Thoracic aorta (tissue), 2 donors: ENCODE measurements at regions not wholly inside any gene's neighbourhood (a gene's known extent, or its start where the extent isn't known, plus 50 kb on each side); places are given as distances from the start of the nearest gene placed in this dataset.

ENCODE experiments used
- ATAC-seq: fragments of 150-250 bp; one replicate; pipeline ENCODE4 v1.8.0; 2017; ENCODE audit warnings: low read depth; ENCODE audit not compliant: insufficient number of reproducible peaks, low FRiP score
- DNase-seq: peaks from one replicate; pipeline ENCODE4 v3.0.0-alpha.2; 2020; ENCODE audit warnings: low spot score
- H3K27ac ChIP-seq, 2 donors: fragments of 200-600 bp; sonication (generic); 1 replicate in 1 of 2; 2 replicates in 1 of 2; pipeline ENCODE4 v1.5.1; 2016; ENCODE audit warnings: mild to moderate bottlenecking in 2 of 2, moderate library complexity in 2 of 2
- H3K27me3 ChIP-seq: fragments of 200-600 bp; sonication (generic); replicated peaks from 2 replicates; pipeline ENCODE4 v1.6.0; 2016; ENCODE audit warnings: mild to moderate bottlenecking; ENCODE audit not compliant: insufficient read depth
- H3K36me3 ChIP-seq: fragments of 200-600 bp; sonication (generic); one replicate; pipeline ENCODE4 v1.5.1; 2016
- H3K4me1 ChIP-seq, 2 donors: fragments of 200-600 bp; sonication (generic); 1 replicate in 1 of 2; 2 replicates in 1 of 2; pipeline versions ENCODE4 v1.5.1 to v1.6.0; 2016; ENCODE audit warnings: low read depth in 2 of 2, mild to moderate bottlenecking in 1 of 2; ENCODE audit not compliant: control insufficient read depth in 1 of 2
- H3K4me3 ChIP-seq: fragments of 200-600 bp; sonication (generic); 2 replicates; pipeline ENCODE4 v1.5.1; 2016; ENCODE audit warnings: mild to moderate bottlenecking
- H3K9me3 ChIP-seq: fragments of 200-600 bp; sonication (generic); 2 replicates; pipeline ENCODE4 v1.5.1; 2016
- CTCF ChIP-seq: fragments of 200-600 bp; sonication (generic); IDR thresholded peaks from one replicate; pipeline ENCODE4 v1.5.1; 2019; ENCODE audit warnings: antibody characterized with exemption

GRCh38 chr2:200144571-200144970, 161.9 kb upstream of the SPATS2L start:
- Histone ChIP-seq H3K4me3 (no peak overlapping the region), H3K27ac (no peak overlapping the region), H3K36me3 (no peaks in the 10 kb centered on the region), H3K4me1 (no peaks in the 10 kb centered on the region), H3K9me3 (no peaks in the 10 kb centered on the region), H3K27me3 (no peaks in the 10 kb centered on the region)
- ATAC-seq (no peak), DNase-seq (no peak)
- no peak for TF ChIP-seq CTCF

- no peaks in the 10 kb centered on the region for H3K27me3 ChIP-seq
- H3K27ac ChIP-seq: no peak overlapping the region
- H3K4me3 ChIP-seq: no peak overlapping the region
- peaks cover 9% of the 10 kb centered on the region for H3K9me3 ChIP-seq
- no peaks in the 10 kb centered on the region for H3K4me1 ChIP-seq
- no peak for ATAC-seq
- no peak for DNase-seq
- TF ChIP-seq CTCF: no peak
- no peaks in the 10 kb centered on the region for H3K36me3 ChIP-seq
Measured at GRCh38 chr2:200146501-200146900, 160.0 kb upstream of the SPATS2L start.

GRCh38 chr2:200147371-200147770, 159.1 kb upstream of the SPATS2L start:
- ATAC-seq (no peak), DNase-seq (no peak)
- no peak for TF ChIP-seq CTCF
- Histone ChIP-seq H3K27me3 (no peaks in the 10 kb centered on the region), H3K4me3 (no peak overlapping the region), H3K27ac (no peak overlapping the region), H3K36me3 (no peaks in the 10 kb centered on the region), H3K9me3 (peaks cover 9% of the 10 kb centered on the region), H3K4me1 (no peaks in the 10 kb centered on the region)

GRCh38 chr2:200148366-200148765, 158.1 kb upstream of the SPATS2L start:
- TF ChIP-seq CTCF: no peak
- Histone ChIP-seq H3K36me3 (no peaks in the 10 kb centered on the region), H3K27me3 (no peaks in the 10 kb centered on the region), H3K4me3 (no peak overlapping the region), H3K27ac (no peak overlapping the region), H3K9me3 (peaks cover 9% of the 10 kb centered on the region), H3K4me1 (no peaks in the 10 kb centered on the region)
- DNase-seq: no peak
- no peak for ATAC-seq

- H3K27me3 ChIP-seq: no peaks in the 10 kb centered on the region
- DNase-seq (no peak), ATAC-seq (no peak)
- no peak overlapping the region for H3K27ac ChIP-seq
- H3K36me3 ChIP-seq: no peaks in the 10 kb centered on the region
- no peak for TF ChIP-seq CTCF
- H3K4me3 ChIP-seq: no peak overlapping the region
- no peaks in the 10 kb centered on the region for H3K4me1 ChIP-seq
- H3K9me3 ChIP-seq: peaks cover 9% of the 10 kb centered on the region
Measured at GRCh38 chr2:200150411-200151086, 155.9 kb upstream of the SPATS2L start.
